Hepatocyte (in vitro differentiated cells): ENCODE measurements at regions not wholly inside any gene's neighbourhood (a gene's known extent, or its start where the extent isn't known, plus 50 kb on each side); places are given as distances from the start of the nearest gene placed in this dataset.
"Not testable (repeated sequence)": the region's sequence is repeated elsewhere in the genome, so short reads cannot be mapped to it uniquely, and the experiment has no call there.

Source experiments
- DNase-seq: peaks from one replicate; pipeline ENCODE4 v3.0.0-alpha.2; 2016; ENCODE audit warnings: low spot score
- H2AFZ ChIP-seq: fragments of 200-600 bp; sonication (generic); 2 replicates; pipeline ENCODE4 v1.6.0; 2016; ENCODE audit warnings: antibody characterized with exemption, mild to moderate bottlenecking
- H3K27ac ChIP-seq: fragments of 200-600 bp; sonication (generic); 2 replicates; pipeline ENCODE4 v1.5.1; 2016; ENCODE audit warnings: mild to moderate bottlenecking
- H3K27me3 ChIP-seq: fragments of 200-600 bp; sonication (generic); 2 replicates; pipeline ENCODE4 v1.6.1; 2016
- H3K36me3 ChIP-seq: fragments of 200-600 bp; sonication (generic); replicated peaks from 2 replicates; pipeline ENCODE4 v1.5.1; 2016; ENCODE audit warnings: low read depth; ENCODE audit not compliant: insufficient read depth
- H3K4me1 ChIP-seq: fragments of 200-600 bp; sonication (generic); 2 replicates; pipeline ENCODE4 v1.5.1; 2016; ENCODE audit warnings: mild to moderate bottlenecking, moderate library complexity; ENCODE audit not compliant: insufficient read depth
- H3K4me2 ChIP-seq: fragments of 200-600 bp; sonication (generic); 2 replicates; pipeline ENCODE4 v1.6.0; 2016
- H3K4me3 ChIP-seq: fragments of 200-600 bp; sonication (generic); 2 replicates; pipeline ENCODE4 v1.5.1; 2016; ENCODE audit warnings: mild to moderate bottlenecking
- H3K79me2 ChIP-seq: fragments of 200-600 bp; sonication (generic); 2 replicates; pipeline ENCODE4 v1.6.0; 2017; ENCODE audit warnings: mild to moderate bottlenecking
- H3K9me2 ChIP-seq: fragments of 200-600 bp; sonication (generic); replicated peaks from 2 replicates; pipeline ENCODE4 v1.6.0; 2017; ENCODE audit warnings: mild to moderate bottlenecking; ENCODE audit not compliant: insufficient read depth
- H3K9me3 ChIP-seq: fragments of 200-600 bp; sonication (generic); 2 replicates; pipeline ENCODE4 v1.5.1; 2016; ENCODE audit warnings: low read depth, mild to moderate bottlenecking
- H4K20me1 ChIP-seq: fragments of 200-600 bp; sonication (generic); 2 replicates; pipeline ENCODE4 v1.6.0; 2016; ENCODE audit warnings: mild to moderate bottlenecking; ENCODE audit not compliant: insufficient read depth, poor library complexity, severe bottlenecking
- EZH2 ChIP-seq: fragments of 200-600 bp; sonication (generic); IDR thresholded peaks from 2 replicates; pipeline ENCODE4 v1.6.1; 2016; ENCODE audit warnings: antibody characterized with exemption, mild to moderate bottlenecking, borderline replicate concordance
- EZH2phosphoT487 ChIP-seq: fragments of 200-600 bp; sonication (generic); IDR thresholded peaks from one replicate; pipeline ENCODE4 v1.6.1; 2018; ENCODE audit warnings: antibody characterized with exemption, mild to moderate bottlenecking, low read depth, moderate library complexity; ENCODE audit not compliant: unreplicated experiment, severe bottlenecking
- WGBS: methylation state at CpG from one replicate; pipeline ENCODE4 v1.1.6; 2016; ENCODE audit warnings: low lambda C conversion rate; ENCODE audit errors: missing lambda C conversion rate; 5-methylcytosine and 5-hydroxymethylcytosine counted together
- TF ChIP-seq, protein P1 (sequence below): fragments of 200-600 bp; sonication (generic); IDR thresholded peaks from 2 replicates; pipeline ENCODE4 v1.5.1; 2016; ENCODE audit warnings: antibody characterized with exemption, mild to moderate bottlenecking; ENCODE audit not compliant: poor library complexity

DNA sequence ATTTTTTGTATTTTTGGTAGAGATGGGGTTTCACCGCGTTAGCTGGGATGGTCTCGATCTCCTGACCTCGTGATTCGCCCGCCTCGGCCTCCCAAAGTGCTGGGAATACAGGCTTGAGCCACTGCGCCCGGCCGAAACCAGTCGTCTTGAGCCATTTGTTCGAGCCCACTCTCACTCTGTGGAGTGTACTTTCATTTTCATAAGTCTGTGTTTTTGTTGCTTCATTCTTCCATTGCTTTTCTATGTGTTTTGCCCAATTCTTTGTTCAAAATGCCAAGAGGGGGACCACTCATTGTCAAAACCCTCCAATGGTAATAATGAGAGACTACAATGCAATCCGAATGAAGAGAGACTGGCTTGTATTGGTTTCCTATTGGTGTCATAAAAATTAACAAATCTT lies 1545.5 kb upstream of the DDX18 start:
- no peaks in the 10 kb centered on the region for H3K4me1 ChIP-seq
- H3K9me3 ChIP-seq = no peaks in the 10 kb centered on the region
- H3K4me2 ChIP-seq = no peak overlapping the region
- H2AFZ ChIP-seq = no peak overlapping the region
- WGBS = 94% methylated on average over 13 of the region's 13 CpGs
- no peak overlapping the region for H3K4me3 ChIP-seq
- no peaks in the 10 kb centered on the region for H3K79me2 ChIP-seq
- TF ChIP-seq EZH2phosphoT487 = no peak
- TF ChIP-seq, protein P1, sequence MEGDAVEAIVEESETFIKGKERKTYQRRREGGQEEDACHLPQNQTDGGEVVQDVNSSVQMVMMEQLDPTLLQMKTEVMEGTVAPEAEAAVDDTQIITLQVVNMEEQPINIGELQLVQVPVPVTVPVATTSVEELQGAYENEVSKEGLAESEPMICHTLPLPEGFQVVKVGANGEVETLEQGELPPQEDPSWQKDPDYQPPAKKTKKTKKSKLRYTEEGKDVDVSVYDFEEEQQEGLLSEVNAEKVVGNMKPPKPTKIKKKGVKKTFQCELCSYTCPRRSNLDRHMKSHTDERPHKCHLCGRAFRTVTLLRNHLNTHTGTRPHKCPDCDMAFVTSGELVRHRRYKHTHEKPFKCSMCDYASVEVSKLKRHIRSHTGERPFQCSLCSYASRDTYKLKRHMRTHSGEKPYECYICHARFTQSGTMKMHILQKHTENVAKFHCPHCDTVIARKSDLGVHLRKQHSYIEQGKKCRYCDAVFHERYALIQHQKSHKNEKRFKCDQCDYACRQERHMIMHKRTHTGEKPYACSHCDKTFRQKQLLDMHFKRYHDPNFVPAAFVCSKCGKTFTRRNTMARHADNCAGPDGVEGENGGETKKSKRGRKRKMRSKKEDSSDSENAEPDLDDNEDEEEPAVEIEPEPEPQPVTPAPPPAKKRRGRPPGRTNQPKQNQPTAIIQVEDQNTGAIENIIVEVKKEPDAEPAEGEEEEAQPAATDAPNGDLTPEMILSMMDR = no peak
- H3K9me2 ChIP-seq = no peaks in the 10 kb centered on the region
- H3K27ac ChIP-seq = no peak overlapping the region
- no peak for DNase-seq
- no peaks in the 10 kb centered on the region for H3K36me3 ChIP-seq
- H3K27me3 ChIP-seq = no peaks in the 10 kb centered on the region
- H4K20me1 ChIP-seq = no peaks in the 10 kb centered on the region

DNA sequence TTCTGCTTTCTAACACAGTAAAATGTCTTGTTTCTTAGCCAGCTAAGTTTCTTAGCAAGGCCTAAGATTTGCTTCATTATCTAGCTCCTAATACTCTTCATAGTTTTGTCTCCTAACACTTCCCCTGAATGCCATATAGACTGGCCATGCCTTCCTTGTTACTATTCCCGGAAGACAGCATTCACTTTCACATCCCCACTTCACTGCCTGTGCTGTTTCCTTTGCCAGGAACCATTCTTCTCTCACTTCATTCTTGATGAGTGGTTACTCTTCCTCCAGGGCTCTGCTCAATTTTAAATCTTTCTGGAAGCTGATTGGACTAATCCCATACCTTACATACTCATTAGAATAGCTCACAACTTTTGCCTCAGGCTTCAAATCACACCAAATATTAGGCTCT lies 1510.2 kb upstream of the DDX18 start:
- H3K27ac ChIP-seq = no peak overlapping the region
- 84% methylated on average over 1 of the region's 1 CpG for WGBS
- H2AFZ ChIP-seq = no peak overlapping the region
- peaks cover 2% of the 10 kb centered on the region for H3K9me3 ChIP-seq
- TF ChIP-seq, protein P1 = no peak
- TF ChIP-seq EZH2 = no peak
- TF ChIP-seq EZH2phosphoT487 = no peak
- no peaks in the 10 kb centered on the region for H4K20me1 ChIP-seq
- no peaks in the 10 kb centered on the region for H3K4me1 ChIP-seq
- H3K27me3 ChIP-seq = no peaks in the 10 kb centered on the region
- no peaks in the 10 kb centered on the region for H3K79me2 ChIP-seq
- no peaks in the 10 kb centered on the region for H3K9me2 ChIP-seq
- DNase-seq = no peak
- H3K4me3 ChIP-seq = no peak overlapping the region
- no peak overlapping the region for H3K4me2 ChIP-seq
- no peaks in the 10 kb centered on the region for H3K36me3 ChIP-seq

DNA sequence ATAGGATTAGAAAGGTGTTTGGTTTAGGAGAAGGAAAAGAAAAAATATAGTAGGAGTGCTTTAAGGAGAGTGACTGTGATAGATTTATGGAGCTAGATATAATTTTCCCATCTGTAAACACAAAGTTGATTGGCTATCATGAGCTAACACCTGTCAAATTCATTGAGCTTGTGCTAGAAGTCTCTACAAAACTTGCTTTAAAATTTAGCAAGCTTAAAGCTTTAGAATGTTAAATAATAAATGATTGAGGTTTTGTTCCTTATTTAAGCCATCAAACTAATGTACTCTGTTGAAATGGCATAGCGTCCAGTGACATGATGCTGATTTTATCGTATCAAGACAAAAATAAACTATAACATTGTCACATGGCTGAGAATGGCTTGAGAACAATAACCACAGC lies 1497.4 kb upstream of the DDX18 start:
- WGBS = 94% methylated on average over 2 of the region's 2 CpGs
- Histone ChIP-seq H3K36me3 (no peaks in the 10 kb centered on the region), H4K20me1 (no peaks in the 10 kb centered on the region), H2AFZ (no peak overlapping the region), H3K9me3 (no peaks in the 10 kb centered on the region), H3K4me2 (no peak overlapping the region), H3K4me1 (no peaks in the 10 kb centered on the region), H3K79me2 (no peaks in the 10 kb centered on the region), H3K27ac (no peak overlapping the region), H3K27me3 (no peaks in the 10 kb centered on the region), H3K9me2 (no peaks in the 10 kb centered on the region), H3K4me3 (no peak overlapping the region)
- no peak for DNase-seq
- TF ChIP-seq EZH2 (no peak), EZH2phosphoT487 (no peak)
- TF ChIP-seq, protein P1 = no peak

DNA sequence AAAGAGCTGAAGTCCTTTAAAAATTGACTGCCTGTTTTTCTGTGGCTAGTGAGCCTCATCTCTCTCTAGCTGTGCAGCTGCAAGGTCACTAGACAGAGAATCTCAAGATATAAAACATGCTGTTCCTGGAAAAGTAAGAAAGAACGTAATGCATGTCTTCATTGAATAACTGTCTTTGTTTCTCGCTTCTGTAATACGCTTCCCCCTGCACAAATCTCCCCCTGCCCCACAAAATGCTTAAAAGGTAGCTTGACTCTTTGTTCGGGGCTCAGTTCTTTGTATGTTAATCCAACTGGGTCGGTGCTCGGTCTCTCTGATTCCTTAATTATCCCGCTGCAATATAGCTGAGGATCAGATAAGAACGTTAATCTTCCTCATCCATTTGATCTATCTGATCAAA lies 1495.9 kb upstream of the DDX18 start:
- not testable (repeated sequence) for H3K4me3 ChIP-seq, H3K36me3 ChIP-seq, H2AFZ ChIP-seq, H4K20me1 ChIP-seq, DNase-seq, H3K4me1 ChIP-seq, H3K27me3 ChIP-seq, H3K4me2 ChIP-seq, H3K27ac ChIP-seq, H3K79me2 ChIP-seq, H3K9me2 ChIP-seq, H3K9me3 ChIP-seq
- WGBS = 74% methylated on average over 8 of the region's 8 CpGs
